CD4-positive, CD25-positive, alpha-beta regulatory T cell (primary cell): ENCODE measurements at regions not wholly inside any gene's neighbourhood (a gene's known extent, or its start where the extent isn't known, plus 50 kb on each side); places are given as distances from the start of the nearest gene placed in this dataset.
"Not testable (repeated sequence)": the region's sequence is repeated elsewhere in the genome, so short reads cannot be mapped to it uniquely, and the experiment has no call there.

Source experiments
- ATAC-seq, 2 donors: fragments of 150-1000 bp; cut with Tn5 transposase; one replicate each; pipeline ENCODE4 v1.10.0; 2021; ENCODE audit warnings: low read depth in 2 of 2, moderate number of reproducible peaks in 2 of 2, moderate library complexity in 1 of 2
- DNase-seq, 3 donors: peaks; one replicate each; pipeline versions ENCODE4 v3.0.0 to v3.0.0-alpha.2; 2012 to 2022; ENCODE audit warnings: mixed read lengths in 1 of 3
- H3K27ac ChIP-seq: one replicate; pipeline ENCODE4 v1.7.0; 2013; ENCODE audit warnings: mild to moderate bottlenecking, low read length; ENCODE audit not compliant: insufficient read depth, poor library complexity, severe bottlenecking
- H3K27me3 ChIP-seq: one replicate; pipeline ENCODE4 v1.7.0; 2013; ENCODE audit warnings: low read length; ENCODE audit not compliant: control insufficient read depth, insufficient read depth
- H3K36me3 ChIP-seq: one replicate; pipeline ENCODE4 v1.7.0; 2013; ENCODE audit warnings: mild to moderate bottlenecking, low read length, moderate library complexity; ENCODE audit not compliant: control insufficient read depth, insufficient read depth
- H3K4me1 ChIP-seq: 2 replicates; pipeline ENCODE4 v1.7.0; 2013; ENCODE audit warnings: mild to moderate bottlenecking, low read length; ENCODE audit not compliant: insufficient read depth, control insufficient read depth, poor library complexity, severe bottlenecking
- H3K4me3 ChIP-seq: one replicate; pipeline ENCODE4 v1.7.0; 2013; ENCODE audit warnings: low read depth, mild to moderate bottlenecking, low read length, moderate library complexity
- H3K9me3 ChIP-seq, 2 experiments: 1 replicate in 1 of 2; 2 replicates in 1 of 2; pipeline ENCODE4 v1.7.0; 2013; ENCODE audit warnings: low read length in 2 of 2, mild to moderate bottlenecking in 1 of 2, moderate library complexity in 1 of 2; ENCODE audit not compliant: control insufficient read depth in 2 of 2
- H3K27ac Mint-ChIP-seq, 3 donors: one replicate each; pipeline ENCODE4 v1.8.0; 2020 to 2022; ENCODE audit warnings: mild to moderate bottlenecking in 3 of 3, mixed read lengths in 3 of 3, moderate library complexity in 2 of 3
- H3K27me3 Mint-ChIP-seq: one replicate; pipeline ENCODE4 v1.8.0; 2022; ENCODE audit warnings: mild to moderate bottlenecking, mixed read lengths
- H3K36me3 Mint-ChIP-seq: one replicate; pipeline ENCODE4 v1.8.0; 2020; ENCODE audit warnings: mixed read lengths
- H3K4me1 Mint-ChIP-seq, 4 donors: one replicate each; pipeline ENCODE4 v1.8.0; 2020 to 2022; ENCODE audit warnings: mixed read lengths in 4 of 4, mild to moderate bottlenecking in 1 of 4
- H3K4me3 Mint-ChIP-seq, 4 donors: one replicate each; pipeline ENCODE4 v1.8.0; 2020 to 2022; ENCODE audit warnings: mild to moderate bottlenecking in 4 of 4, mixed read lengths in 4 of 4, moderate library complexity in 3 of 4
- H3K9me3 Mint-ChIP-seq, 7 donors: one replicate each; pipeline ENCODE4 v1.8.0; 2020 to 2022; ENCODE audit warnings: mixed read lengths in 7 of 7, mild to moderate bottlenecking in 3 of 7, moderate library complexity in 2 of 7

DNA sequence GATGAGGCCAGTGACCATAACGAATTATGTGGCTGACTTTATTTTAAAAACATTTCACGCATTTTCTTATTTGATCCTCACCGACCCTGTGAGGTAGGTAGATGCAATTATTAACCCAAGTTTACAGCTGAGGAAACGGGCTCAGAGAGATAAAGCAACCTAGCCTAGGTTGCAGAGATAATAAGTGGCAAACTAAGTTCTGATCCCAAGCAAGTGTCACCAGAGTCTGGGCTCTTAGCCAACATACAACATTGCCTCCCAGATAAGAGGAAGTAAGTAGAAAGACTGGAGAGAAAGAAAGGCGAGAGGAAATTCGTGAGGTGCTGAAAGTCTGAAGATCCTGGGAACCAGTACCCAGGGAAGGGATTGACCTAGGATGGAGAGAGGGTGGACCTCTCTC is 77.4 kb upstream of the GPR50 start:
- H3K4me1 Mint-ChIP-seq, result peaks cover 0 to 2% (median 0%) of the 10 kb centered on the region in 4 donors

DNA sequence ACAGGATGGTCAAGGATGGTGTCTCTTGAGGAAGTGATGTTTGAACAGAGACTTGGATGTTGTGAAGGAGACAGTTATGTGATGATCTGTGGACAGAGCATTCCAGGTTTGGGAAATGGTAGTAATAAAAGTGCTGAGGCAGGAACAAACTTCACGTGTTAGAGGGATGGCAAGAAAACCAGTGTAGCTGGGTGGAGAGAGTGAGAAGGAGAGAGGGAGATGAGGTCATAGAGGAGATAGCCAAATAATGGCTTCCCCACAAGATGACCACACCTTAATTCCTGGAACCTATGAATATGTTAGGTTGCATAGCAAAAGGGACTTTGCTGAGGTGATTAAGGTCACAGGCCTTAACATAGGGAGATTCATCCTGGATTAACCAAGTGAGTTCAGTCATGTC is 75.6 kb upstream of the GPR50 start:
- H3K4me3 ChIP-seq, result no peak overlapping the region
- Mint-ChIP-seq H3K4me1 (peaks cover 0 to 2% (median 0%) of the 10 kb centered on the region in 4 donors), H3K9me3 (peaks cover 0 to 3% (median 0%) of the 10 kb centered on the region in 7 donors), H3K27me3 (peaks cover 6% of the 10 kb centered on the region), H3K27ac (no peak overlapping the region), H3K36me3 (no peaks in the 10 kb centered on the region), H3K4me3 (no peak overlapping the region)
- ATAC-seq (no peak), DNase-seq (no peak)
- no peaks in the 10 kb centered on the region for H3K36me3 ChIP-seq
- no peaks in the 10 kb centered on the region for H3K9me3 ChIP-seq
- no peak overlapping the region for H3K27ac ChIP-seq
- no peaks in the 10 kb centered on the region for H3K4me1 ChIP-seq
- H3K27me3 ChIP-seq, result no peaks in the 10 kb centered on the region

More for the DNA sequence above, 77.4 kb upstream of the GPR50 start:
- Mint-ChIP-seq H3K27ac (no peak overlapping the region), H3K27me3 (peaks cover 6% of the 10 kb centered on the region), H3K36me3 (no peaks in the 10 kb centered on the region), H3K9me3 (peaks cover 0 to 3% (median 0%) of the 10 kb centered on the region in 7 donors), H3K4me3 (no peak overlapping the region)
- Histone ChIP-seq H3K27ac (no peak overlapping the region), H3K36me3 (no peaks in the 10 kb centered on the region), H3K9me3 (no peaks in the 10 kb centered on the region), H3K4me3 (no peak overlapping the region), H3K27me3 (no peaks in the 10 kb centered on the region), H3K4me1 (no peaks in the 10 kb centered on the region)
- ATAC-seq (no peak), DNase-seq (no peak)

DNA sequence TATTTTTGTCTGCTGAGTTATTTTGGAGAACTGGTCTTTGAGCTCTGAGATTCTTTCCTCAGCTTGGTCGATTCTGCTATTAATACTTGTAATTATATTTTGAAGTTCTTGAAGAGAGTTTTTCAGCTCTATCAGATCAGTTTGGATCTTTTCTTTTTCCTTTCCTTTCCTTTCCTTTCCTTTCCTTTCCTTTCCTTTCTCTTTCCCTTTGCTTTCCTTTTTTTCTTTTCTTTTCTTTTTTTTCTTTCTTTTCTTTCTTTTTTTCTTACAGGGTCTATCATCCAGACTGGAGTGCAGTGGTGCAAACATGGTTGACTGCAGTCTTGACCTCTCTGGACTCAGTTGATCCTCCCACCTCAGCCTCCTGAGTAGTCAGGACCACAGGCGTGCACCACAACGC is 63.2 kb upstream of the GPR50 start:
- H3K9me3 ChIP-seq, H3K4me3 Mint-ChIP-seq, H3K27ac ChIP-seq, H3K4me1 Mint-ChIP-seq, H3K9me3 Mint-ChIP-seq, H3K27me3 ChIP-seq, H3K4me3 ChIP-seq, H3K36me3 Mint-ChIP-seq, ATAC-seq, H3K27ac Mint-ChIP-seq, H3K36me3 ChIP-seq, DNase-seq, H3K4me1 ChIP-seq: not testable (repeated sequence)
- H3K27me3 Mint-ChIP-seq, result peaks cover 12% of the 10 kb centered on the region
